HFFc6 (cell line): ENCODE measurements at regions not wholly inside any gene's neighbourhood (a gene's known extent, or its start where the extent isn't known, plus 50 kb on each side); places are given as distances from the start of the nearest gene placed in this dataset.

Experiments used
- DNase-seq: peaks from one replicate; pipeline ENCODE4 v3.0.0-alpha.2; 2018
- H3K27ac Mint-ChIP-seq: 2 replicates; pipeline ENCODE4 v1.8.0; 2020; ENCODE audit warnings: mild to moderate bottlenecking, mixed read lengths
- H3K27me3 Mint-ChIP-seq: 2 replicates; pipeline ENCODE4 v1.8.0; 2021; ENCODE audit warnings: mild to moderate bottlenecking, moderate library complexity, mixed read lengths; ENCODE audit not compliant: insufficient read depth
- H3K36me3 Mint-ChIP-seq: 2 replicates; pipeline ENCODE4 v1.8.0; 2021; ENCODE audit warnings: low read depth, mixed read lengths
- H3K4me1 Mint-ChIP-seq: 2 replicates; pipeline ENCODE4 v1.8.0; 2020; ENCODE audit warnings: low read depth, mixed read lengths
- H3K4me3 Mint-ChIP-seq: 2 replicates; pipeline ENCODE4 v1.8.0; 2020; ENCODE audit warnings: mild to moderate bottlenecking, moderate library complexity, mixed read lengths
- H3K9me3 Mint-ChIP-seq: 2 replicates; pipeline ENCODE4 v1.8.0; 2020; ENCODE audit warnings: mild to moderate bottlenecking, mixed read lengths
- CTCF ChIP-seq: fragments of 200-600 bp; sonication (generic); IDR thresholded peaks from 2 replicates; pipeline ENCODE4 v1.5.0; 2021; ENCODE audit warnings: antibody characterized with exemption, mild to moderate bottlenecking

- H3K36me3 Mint-ChIP-seq = peaks cover 13% of the 10 kb centered on the region; the same call in 1 of the 2 replicates
- peak; percentile 84 for DNase-seq
- no peak for TF ChIP-seq CTCF
- no peaks in the 10 kb centered on the region for H3K9me3 Mint-ChIP-seq
- peaks cover 25% of the 10 kb centered on the region for H3K4me1 Mint-ChIP-seq
- no peaks in the 10 kb centered on the region; the same call in 1 of the 2 replicates for H3K27me3 Mint-ChIP-seq
- H3K27ac Mint-ChIP-seq = peak overlapping the region; percentile 24; the same call in 1 of the 2 replicates
- H3K4me3 Mint-ChIP-seq = no peak overlapping the region
Measured at GRCh38 chr12:116346741-116347140, 69.2 kb upstream of the MED13L start.

DNA sequence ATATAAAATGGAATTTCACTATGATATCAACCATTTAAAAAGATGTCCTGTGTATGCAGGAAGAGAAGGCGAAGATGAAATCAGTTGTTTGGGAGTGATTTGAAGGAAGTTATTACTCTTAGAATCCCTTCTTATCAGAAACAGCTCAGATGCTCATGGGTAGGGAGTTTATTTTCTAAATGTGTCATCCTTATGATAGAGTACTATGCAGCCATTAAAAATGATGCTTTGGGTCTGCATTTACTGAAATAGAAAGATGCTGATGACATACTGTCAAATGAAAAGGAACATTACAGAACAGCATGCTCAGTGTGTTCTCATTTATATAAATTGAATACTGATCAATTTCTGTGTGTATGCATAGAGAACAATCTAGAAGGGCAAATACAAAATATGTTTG is 69.8 kb upstream of the MED13L start:
- peaks cover 25% of the 10 kb centered on the region for H3K4me1 Mint-ChIP-seq
- H3K4me3 Mint-ChIP-seq = no peak overlapping the region
- no peaks in the 10 kb centered on the region; the same call in 1 of the 2 replicates for H3K27me3 Mint-ChIP-seq
- no peak for TF ChIP-seq CTCF
- peak overlapping the region; percentile 24; the same call in 1 of the 2 replicates for H3K27ac Mint-ChIP-seq
- DNase-seq = no peak
- peaks cover 13% of the 10 kb centered on the region; the same call in 1 of the 2 replicates for H3K36me3 Mint-ChIP-seq
- H3K9me3 Mint-ChIP-seq = no peaks in the 10 kb centered on the region

DNA sequence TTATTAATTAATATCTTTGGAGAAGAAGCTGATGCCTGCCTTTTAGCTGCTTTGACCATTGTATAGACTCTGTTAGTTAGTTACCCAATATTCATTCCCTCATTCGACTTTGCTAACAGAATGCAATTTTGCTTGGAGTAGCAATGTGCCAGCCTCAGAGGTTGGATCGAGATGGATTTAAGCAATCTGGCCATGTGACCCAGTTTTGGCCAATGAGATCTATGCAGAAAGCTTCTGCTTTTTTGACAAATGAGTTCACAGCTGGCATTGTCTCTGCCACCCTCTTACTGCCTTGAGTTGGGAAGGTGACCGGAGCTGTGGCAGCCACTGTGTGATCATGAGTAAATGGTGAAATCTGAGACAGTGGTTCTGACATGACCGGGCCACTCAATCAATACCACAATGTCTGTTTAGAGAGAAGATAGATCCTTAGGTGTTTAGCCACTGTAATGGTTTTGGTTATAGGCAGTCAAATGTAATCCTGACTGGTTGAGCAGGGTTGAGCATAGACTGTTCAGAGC is 74.9 kb upstream of the MED13L start:
- Mint-ChIP-seq H3K36me3 (no peaks in the 10 kb centered on the region), H3K4me1 (peaks cover 2% of the 10 kb centered on the region), H3K9me3 (no peaks in the 10 kb centered on the region), H3K27me3 (peaks cover 2% of the 10 kb centered on the region), H3K27ac (no peak overlapping the region), H3K4me3 (no peak overlapping the region)
- DNase-seq = no peak
- no peak for TF ChIP-seq CTCF

DNA sequence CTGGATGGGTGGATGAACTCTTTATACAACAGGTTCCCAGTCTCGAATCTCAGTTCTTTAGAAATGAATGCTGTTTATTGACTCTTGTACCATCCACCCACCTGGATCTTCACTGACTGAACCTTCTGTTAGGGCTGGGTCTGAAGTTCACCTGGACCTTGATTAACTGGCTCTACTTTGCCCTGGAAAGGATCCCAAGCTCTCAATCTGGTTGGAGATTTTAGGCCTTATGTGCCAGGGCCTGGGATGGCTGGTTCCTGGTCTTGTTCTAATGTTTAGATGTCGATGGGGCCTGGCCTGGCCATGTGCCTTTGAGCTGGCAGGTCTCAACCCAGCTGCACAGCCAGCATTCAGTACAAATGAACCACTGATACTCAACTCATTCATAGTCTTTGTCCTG is 76.5 kb upstream of the MED13L start:
- no peak overlapping the region for H3K4me3 Mint-ChIP-seq
- no peaks in the 10 kb centered on the region for H3K9me3 Mint-ChIP-seq
- no peak for TF ChIP-seq CTCF
- no peak overlapping the region for H3K27ac Mint-ChIP-seq
- H3K27me3 Mint-ChIP-seq = peaks cover 2% of the 10 kb centered on the region
- H3K36me3 Mint-ChIP-seq = no peaks in the 10 kb centered on the region
- peaks cover 9% of the 10 kb centered on the region for H3K4me1 Mint-ChIP-seq
- DNase-seq = no peak

DNA sequence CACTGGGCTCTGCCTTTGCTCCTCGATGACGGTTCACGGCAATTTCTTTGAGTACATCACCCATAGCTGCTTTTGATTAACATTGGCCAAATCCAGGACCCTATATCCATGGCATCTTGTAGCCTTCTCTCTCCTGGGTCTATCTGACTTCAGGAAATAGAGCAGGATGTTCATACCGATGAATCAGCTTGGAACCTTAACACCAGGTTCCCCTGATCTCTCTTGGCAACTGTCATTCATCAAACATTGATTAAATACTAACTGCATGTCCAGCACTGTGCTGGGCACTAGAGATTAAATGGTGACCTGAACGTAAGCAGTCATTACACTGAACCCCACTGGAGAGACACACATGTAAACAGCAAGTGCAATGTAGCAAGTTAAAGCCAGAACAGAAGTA is 77.0 kb upstream of the MED13L start:
- H3K9me3 Mint-ChIP-seq = no peaks in the 10 kb centered on the region
- H3K27ac Mint-ChIP-seq = no peak overlapping the region
- H3K4me3 Mint-ChIP-seq = no peak overlapping the region
- no peaks in the 10 kb centered on the region for H3K36me3 Mint-ChIP-seq
- H3K4me1 Mint-ChIP-seq = peaks cover 15% of the 10 kb centered on the region
- TF ChIP-seq CTCF = no peak
- H3K27me3 Mint-ChIP-seq = peaks cover 2% of the 10 kb centered on the region
- DNase-seq = no peak
